OCI-LY7 (cell line): ENCODE measurements at regions not wholly inside any gene's neighbourhood (a gene's known extent, or its start where the extent isn't known, plus 50 kb on each side); places are given as distances from the start of the nearest gene placed in this dataset.
"Not testable (repeated sequence)": the region's sequence is repeated elsewhere in the genome, so short reads cannot be mapped to it uniquely, and the experiment has no call there.

ENCODE experiments used
- BruUV-seq: library from RNA; stranded (reverse); fragments of 400-500 nt; replicated peaks from 2 replicates; lab custom pipeline; 2021; lab: Mats Ljungman, UMichigan
- CTCF ChIA-PET: fragments of 300-600 bp; sonication (Branson Sonifier 250); formaldehyde crosslinking; loops from one replicate; lab custom pipeline; 2022; ENCODE audit warnings: antibody characterized with exemption; ENCODE audit not compliant: unreplicated experiment; lab: Charles Lee
- POLR2A ChIA-PET: fragments of 300-600 bp; sonication (Branson Sonifier 250); formaldehyde crosslinking; loops from one replicate; lab custom pipeline; 2022; ENCODE audit warnings: antibody characterized with exemption; lab: Charles Lee
- DNase-seq: peaks from one replicate; pipeline ENCODE4 v3.0.0-alpha.2; 2015; ENCODE audit warnings: low spot score
- H2AFZ ChIP-seq: fragments of 200-600 bp; sonication (generic), shearing (Covaris generic); 2 replicates; pipeline ENCODE4 v1.6.1; 2014; ENCODE audit warnings: mild to moderate bottlenecking, antibody characterized with exemption, low read length, moderate library complexity
- H3K27ac ChIP-seq: fragments of 200-600 bp; sonication (generic); 2 replicates; pipeline ENCODE4 v1.5.1; 2014; ENCODE audit warnings: mixed run types, low read depth, mild to moderate bottlenecking, moderate library complexity, low read length, inconsistent platforms; ENCODE audit not compliant: poor library complexity, severe bottlenecking
- H3K36me3 ChIP-seq: fragments of 200-600 bp; sonication (generic); 2 replicates; pipeline ENCODE4 v1.6.1; 2014; ENCODE audit warnings: mild to moderate bottlenecking, antibody characterized with exemption, low read length, moderate library complexity, mixed read lengths; ENCODE audit not compliant: insufficient read depth
- H3K4me1 ChIP-seq: fragments of 200-600 bp; sonication (generic); 2 replicates; pipeline ENCODE4 v1.5.1; 2014; ENCODE audit warnings: mild to moderate bottlenecking, low read length; ENCODE audit not compliant: insufficient read depth, poor library complexity, severe bottlenecking
- H3K4me2 ChIP-seq: fragments of 200-600 bp; sonication (generic); 2 replicates; pipeline ENCODE4 v1.6.1; 2014; ENCODE audit warnings: mild to moderate bottlenecking, low read length
- H3K4me3 ChIP-seq: fragments of 200-600 bp; sonication (generic); 2 replicates; pipeline ENCODE4 v1.5.1; 2014; ENCODE audit warnings: mild to moderate bottlenecking, low read depth, low read length; ENCODE audit not compliant: poor library complexity, severe bottlenecking
- H3K79me2 ChIP-seq: fragments of 200-600 bp; sonication (generic); 2 replicates; pipeline ENCODE4 v1.6.1; 2016; ENCODE audit warnings: low read depth, mild to moderate bottlenecking, low read length, moderate library complexity, mixed read lengths; ENCODE audit not compliant: insufficient read depth
- H3K9me2 ChIP-seq: fragments of 200-600 bp; sonication (generic); 2 replicates; pipeline ENCODE4 v1.6.1; 2016; ENCODE audit warnings: mild to moderate bottlenecking, low read length, mixed read lengths; ENCODE audit not compliant: insufficient read depth
- H3K9me3 ChIP-seq: fragments of 200-600 bp; sonication (generic); 2 replicates; pipeline ENCODE4 v1.6.1; 2014; ENCODE audit warnings: mild to moderate bottlenecking, mixed run types, low read length, mixed read lengths
- H4K20me1 ChIP-seq: fragments of 200-600 bp; sonication (generic); 2 replicates; pipeline ENCODE4 v1.6.1; 2014; ENCODE audit warnings: mild to moderate bottlenecking, antibody characterized with exemption, low read length, moderate library complexity, mixed read lengths; ENCODE audit not compliant: insufficient read depth
- EZH2phosphoT487 ChIP-seq: fragments of 200-600 bp; sonication (generic); IDR thresholded peaks from 2 replicates; pipeline ENCODE4 v1.6.1; 2018; ENCODE audit warnings: low read depth, borderline replicate concordance, mild to moderate bottlenecking, mixed run types, antibody characterized with exemption, low read length, moderate library complexity, mixed read lengths
- intact Hi-C: fragments of 100-400 bp; cut with micrococcal nuclease; formaldehyde crosslinking; loops from one replicate; pipeline ENCODE4 v1.10.0; 2022; ENCODE audit not compliant: unreplicated experiment
- TF ChIP-seq, protein P1 (sequence below): fragments of 200-600 bp; sonication (generic); conservative IDR thresholded peaks from 2 replicates; pipeline ENCODE4 v1.5.1; 2014; ENCODE audit warnings: mild to moderate bottlenecking, antibody characterized with exemption, low read length, moderate library complexity, mixed read lengths

DNA sequence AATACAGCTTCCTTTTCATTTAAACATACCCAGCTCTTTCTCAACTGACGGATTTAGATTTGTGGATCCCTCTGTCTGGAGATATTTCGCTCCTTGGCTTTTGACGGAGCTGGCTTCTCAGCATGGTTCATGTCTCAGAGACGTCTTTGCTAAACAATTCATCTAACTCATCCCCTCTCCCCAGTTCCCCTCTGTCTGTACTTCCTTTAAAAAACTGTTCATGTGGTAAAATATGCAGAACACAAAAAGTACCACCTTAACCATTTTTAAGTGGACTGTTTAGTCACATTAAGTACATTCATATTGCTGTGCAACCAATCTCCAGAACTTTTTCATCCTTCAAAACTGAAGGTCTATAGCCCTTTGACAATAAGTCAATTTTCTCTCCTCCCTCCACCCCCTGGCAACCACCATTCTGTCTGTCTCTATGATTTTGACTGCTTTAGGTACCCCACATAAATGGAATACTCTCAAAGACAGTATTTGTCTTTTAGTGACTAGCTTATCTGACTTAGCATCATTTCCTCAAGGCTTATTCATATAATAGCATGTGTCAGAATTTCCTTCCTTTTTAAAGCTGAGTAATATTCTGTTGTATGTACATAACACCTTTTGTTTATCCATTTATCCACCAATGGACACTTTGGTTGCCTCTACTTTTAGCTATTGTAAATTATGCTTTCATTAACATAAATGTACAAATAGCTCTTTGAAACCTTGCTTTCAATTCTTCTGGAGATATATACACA is 399.8 kb upstream of the SOX5 start:
- Histone ChIP-seq H3K27ac (no peak overlapping the region), H2AFZ (no peak overlapping the region), H3K9me3 (no peaks in the 10 kb centered on the region), H3K9me2 (no peaks in the 10 kb centered on the region), H4K20me1 (no peaks in the 10 kb centered on the region), H3K4me3 (no peak overlapping the region), H3K4me2 (no peak overlapping the region), H3K36me3 (no peaks in the 10 kb centered on the region), H3K79me2 (no peaks in the 10 kb centered on the region), H3K4me1 (no peaks in the 10 kb centered on the region)
- intact Hi-C loops, result no loop called here
- ChIA-PET POLR2A (interaction anchor here (0.6 to 0.7 kb wide), 2 partner anchors 22 to 305 kb away, joined by 3 to 5 read pairs; no protein-coding TSS in a partner anchor), CTCF (no interaction called here)
- DNase-seq, result no peak
- no TSS peak for BruUV-seq
- TF ChIP-seq EZH2phosphoT487, result no peak
- TF ChIP-seq, protein P1, sequence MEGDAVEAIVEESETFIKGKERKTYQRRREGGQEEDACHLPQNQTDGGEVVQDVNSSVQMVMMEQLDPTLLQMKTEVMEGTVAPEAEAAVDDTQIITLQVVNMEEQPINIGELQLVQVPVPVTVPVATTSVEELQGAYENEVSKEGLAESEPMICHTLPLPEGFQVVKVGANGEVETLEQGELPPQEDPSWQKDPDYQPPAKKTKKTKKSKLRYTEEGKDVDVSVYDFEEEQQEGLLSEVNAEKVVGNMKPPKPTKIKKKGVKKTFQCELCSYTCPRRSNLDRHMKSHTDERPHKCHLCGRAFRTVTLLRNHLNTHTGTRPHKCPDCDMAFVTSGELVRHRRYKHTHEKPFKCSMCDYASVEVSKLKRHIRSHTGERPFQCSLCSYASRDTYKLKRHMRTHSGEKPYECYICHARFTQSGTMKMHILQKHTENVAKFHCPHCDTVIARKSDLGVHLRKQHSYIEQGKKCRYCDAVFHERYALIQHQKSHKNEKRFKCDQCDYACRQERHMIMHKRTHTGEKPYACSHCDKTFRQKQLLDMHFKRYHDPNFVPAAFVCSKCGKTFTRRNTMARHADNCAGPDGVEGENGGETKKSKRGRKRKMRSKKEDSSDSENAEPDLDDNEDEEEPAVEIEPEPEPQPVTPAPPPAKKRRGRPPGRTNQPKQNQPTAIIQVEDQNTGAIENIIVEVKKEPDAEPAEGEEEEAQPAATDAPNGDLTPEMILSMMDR, result no peak

DNA sequence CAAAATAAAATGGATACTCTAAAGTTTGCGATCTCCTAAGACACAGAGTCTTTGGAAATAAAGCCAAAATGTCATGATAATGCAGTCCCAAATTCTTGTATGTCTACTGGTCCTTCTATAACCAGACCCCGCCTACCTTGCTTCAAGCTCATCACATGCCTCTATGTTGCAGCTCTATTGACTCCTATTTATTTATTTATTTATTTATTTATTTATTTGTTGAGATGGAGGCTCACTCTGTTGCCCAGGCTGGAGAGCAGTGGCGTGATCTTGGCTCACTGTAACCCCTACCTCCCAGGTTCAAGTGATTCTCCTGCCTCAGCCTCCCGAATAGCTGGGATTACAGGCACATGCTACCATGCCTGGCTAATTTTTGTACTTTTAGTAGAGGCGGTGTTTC is 398.7 kb upstream of the SOX5 start:
- H3K36me3 ChIP-seq, H3K27ac ChIP-seq, H3K9me3 ChIP-seq, H4K20me1 ChIP-seq, H3K4me3 ChIP-seq, BruUV-seq, CTCF ChIA-PET, DNase-seq, H3K79me2 ChIP-seq, H2AFZ ChIP-seq, H3K9me2 ChIP-seq, H3K4me2 ChIP-seq, H3K4me1 ChIP-seq, intact Hi-C loops: not testable (repeated sequence)
- POLR2A ChIA-PET, result interaction anchor here (0.7 kb wide), 1 partner anchor 1538 kb away, joined by 6 read pairs; no protein-coding TSS in a partner anchor

DNA sequence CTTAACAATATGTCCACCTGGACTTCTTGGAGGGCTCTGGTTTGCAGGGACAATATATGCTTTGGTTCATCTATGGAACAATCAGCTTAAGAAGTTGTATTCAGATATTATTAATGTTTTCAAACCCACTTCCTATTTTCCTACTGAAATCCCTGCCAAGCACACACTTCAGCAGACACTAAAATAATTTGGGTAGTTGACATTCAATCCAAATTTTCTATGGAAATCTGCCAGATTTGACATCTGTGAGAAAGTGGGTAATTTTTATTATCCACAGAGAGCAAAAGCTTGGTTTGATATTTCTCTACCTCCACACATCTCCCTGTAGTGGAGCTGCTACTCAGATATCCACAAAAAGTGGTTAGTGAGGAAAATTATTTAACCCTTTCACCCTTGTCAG is 378.8 kb upstream of the SOX5 start:
- Histone ChIP-seq H3K9me2 (no peaks in the 10 kb centered on the region), H3K27ac (no peak overlapping the region), H2AFZ (no peak overlapping the region), H3K4me2 (no peak overlapping the region), H3K36me3 (no peaks in the 10 kb centered on the region), H4K20me1 (no peaks in the 10 kb centered on the region), H3K4me1 (no peaks in the 10 kb centered on the region), H3K4me3 (no peak overlapping the region), H3K9me3 (no peaks in the 10 kb centered on the region), H3K79me2 (no peaks in the 10 kb centered on the region)
- intact Hi-C loops, result no loop called here
- POLR2A ChIA-PET, result no interaction called here
- CTCF ChIA-PET, result no interaction called here
- TF ChIP-seq, protein P1, result no peak
- no peak for TF ChIP-seq EZH2phosphoT487
- DNase-seq, result no peak
- BruUV-seq, result no TSS peak
